ENCODE measurements at regions not wholly inside any gene's neighbourhood (a gene's known extent, or its start where the extent isn't known, plus 50 kb on each side); places are given as distances from the start of the nearest gene placed in this dataset.

GRCh38 chr2:71880287-71880686, 267.4 kb downstream of the CYP26B1 start:
- DNase-seq (ENCODE audit: low spot score), result no peak
- Histone ChIP-seq H3K27me3 (ENCODE audit: insufficient read depth) (no peaks in the 10 kb centered on the region), H4K20me1 (replicated peaks; ENCODE audit: insufficient read depth) (no peaks in the 10 kb centered on the region), H3K4me2 (no peak overlapping the region), H3F3A (replicated peaks; ENCODE audit: low read depth) (no peaks in the 10 kb centered on the region), H3K4me3 (no peak overlapping the region), H3K27ac (ENCODE audit: low read depth) (no peak overlapping the region), H3K9me2 (ENCODE audit: insufficient read depth) (no peaks in the 10 kb centered on the region), H3K36me3 (ENCODE audit: insufficient read depth) (no peaks in the 10 kb centered on the region), H3K79me2 (replicated peaks; ENCODE audit: insufficient read depth) (no peaks in the 10 kb centered on the region), H3K4me1 (ENCODE audit: insufficient read depth) (no peaks in the 10 kb centered on the region), H2AFZ (no peak overlapping the region)
- no peak overlapping the region for H3K27ac Mint-ChIP-seq
- no peaks in the 10 kb centered on the region for H3K36me3 Mint-ChIP-seq (ENCODE audit: low read depth)
- TF ChIP-seq JUNB (IDR thresholded peaks at IDR 0.05; ENCODE audit: unreplicated experiment), result no peak
- no peak for TF ChIP-seq EZH2phosphoT487 (IDR thresholded peaks at IDR 0.05; ENCODE audit: unreplicated experiment)
- TF ChIP-seq REST (IDR thresholded peaks at IDR 0.05; ENCODE audit: unreplicated experiment), result no peak
- no peak for TF ChIP-seq CREB1 (CRISPR knock-in tag; IDR thresholded peaks at IDR 0.05; ENCODE audit: low read depth)
- TF ChIP-seq STAT1 (IDR thresholded peaks at IDR 0.05; ENCODE audit: unreplicated experiment), result no peak
- H3K27me3 Mint-ChIP-seq (ENCODE audit: insufficient read depth, low read depth, poor library complexity), result peaks cover 2% of the 10 kb centered on the region
- H3K4me3 Mint-ChIP-seq, result no peak overlapping the region
- H3K9me3 Mint-ChIP-seq, result peaks cover 5% of the 10 kb centered on the region
- H3K4me1 Mint-ChIP-seq, result no peaks in the 10 kb centered on the region
- ATAC-seq, result no peak

DNA sequence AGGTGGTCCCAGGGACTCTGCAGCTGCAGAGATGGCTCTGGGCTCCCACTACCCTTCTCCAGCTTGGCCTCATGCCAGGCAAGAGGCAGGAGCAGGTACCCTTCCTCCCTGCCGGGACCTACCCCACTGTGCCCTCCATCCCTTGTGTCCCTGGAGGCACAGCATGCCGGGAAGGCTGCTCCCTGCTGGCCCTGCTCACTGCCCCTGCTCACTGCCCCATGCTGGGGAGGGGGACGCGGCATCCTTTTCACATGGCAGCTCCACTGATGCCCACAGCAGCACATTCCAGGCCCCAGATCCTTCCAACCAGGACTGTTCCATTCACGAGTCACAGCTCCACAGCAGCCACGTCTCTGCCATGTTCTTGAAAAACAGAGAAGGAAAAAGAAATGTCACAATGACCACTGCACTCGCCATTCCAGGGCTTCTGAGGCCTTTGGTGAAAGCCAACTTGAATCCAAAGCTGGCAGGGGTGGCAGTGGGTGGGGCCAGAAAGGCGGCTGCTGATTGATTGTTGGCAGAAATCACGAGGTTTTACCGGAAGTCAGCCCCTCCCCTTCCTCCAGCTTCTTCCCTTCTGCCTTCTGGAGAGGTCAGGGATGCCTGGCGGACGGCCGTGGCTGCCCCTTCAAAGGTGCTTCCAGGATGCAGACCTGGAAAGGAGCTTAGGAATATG, 268.0 kb downstream of the CYP26B1 start:
- H3K9me2 ChIP-seq (ENCODE audit: insufficient read depth), result no peaks in the 10 kb centered on the region
- DNase-seq (ENCODE audit: low spot score) (no peak), ATAC-seq (no peak)
- peaks cover 3% of the 10 kb centered on the region for H3K9me3 Mint-ChIP-seq
- H3K79me2 ChIP-seq (replicated peaks; ENCODE audit: insufficient read depth), result no peaks in the 10 kb centered on the region
- H3K4me2 ChIP-seq, result no peak overlapping the region
- no peaks in the 10 kb centered on the region for H3K27me3 ChIP-seq (ENCODE audit: insufficient read depth)
- no peaks in the 10 kb centered on the region for H3K4me1 Mint-ChIP-seq
- H3F3A ChIP-seq (replicated peaks; ENCODE audit: low read depth), result no peaks in the 10 kb centered on the region
- no peak overlapping the region for H2AFZ ChIP-seq
- no peak overlapping the region for H3K27ac Mint-ChIP-seq
- H3K36me3 ChIP-seq (ENCODE audit: insufficient read depth), result no peaks in the 10 kb centered on the region
- peaks cover 2% of the 10 kb centered on the region for H3K27me3 Mint-ChIP-seq (ENCODE audit: insufficient read depth, low read depth, poor library complexity)
- no peaks in the 10 kb centered on the region for H3K36me3 Mint-ChIP-seq (ENCODE audit: low read depth)
- H3K4me3 ChIP-seq, result no peak overlapping the region
- no peaks in the 10 kb centered on the region for H3K4me1 ChIP-seq (ENCODE audit: insufficient read depth)
- no peak overlapping the region for H3K27ac ChIP-seq (ENCODE audit: low read depth)
- no peak overlapping the region for H3K4me3 Mint-ChIP-seq
- H4K20me1 ChIP-seq (replicated peaks; ENCODE audit: insufficient read depth), result no peaks in the 10 kb centered on the region
- no peak for TF ChIP-seq CREB1 (CRISPR knock-in tag; IDR thresholded peaks at IDR 0.05; ENCODE audit: low read depth)
- no peak for TF ChIP-seq JUNB (IDR thresholded peaks at IDR 0.05; ENCODE audit: unreplicated experiment)
- no peak for TF ChIP-seq EZH2phosphoT487 (IDR thresholded peaks at IDR 0.05; ENCODE audit: unreplicated experiment)
- no peak for TF ChIP-seq EZH2 (IDR thresholded peaks at IDR 0.05; ENCODE audit: low read depth, unreplicated experiment)
- no peak for TF ChIP-seq STAT1 (IDR thresholded peaks at IDR 0.05; ENCODE audit: unreplicated experiment)
- no peak for TF ChIP-seq POLR2AphosphoS5 (IDR thresholded peaks at IDR 0.05; ENCODE audit: low read depth)
- TF ChIP-seq NANOG (IDR thresholded peaks at IDR 0.05; ENCODE audit: borderline replicate concordance), result no peak
- TF ChIP-seq, protein P1, sequence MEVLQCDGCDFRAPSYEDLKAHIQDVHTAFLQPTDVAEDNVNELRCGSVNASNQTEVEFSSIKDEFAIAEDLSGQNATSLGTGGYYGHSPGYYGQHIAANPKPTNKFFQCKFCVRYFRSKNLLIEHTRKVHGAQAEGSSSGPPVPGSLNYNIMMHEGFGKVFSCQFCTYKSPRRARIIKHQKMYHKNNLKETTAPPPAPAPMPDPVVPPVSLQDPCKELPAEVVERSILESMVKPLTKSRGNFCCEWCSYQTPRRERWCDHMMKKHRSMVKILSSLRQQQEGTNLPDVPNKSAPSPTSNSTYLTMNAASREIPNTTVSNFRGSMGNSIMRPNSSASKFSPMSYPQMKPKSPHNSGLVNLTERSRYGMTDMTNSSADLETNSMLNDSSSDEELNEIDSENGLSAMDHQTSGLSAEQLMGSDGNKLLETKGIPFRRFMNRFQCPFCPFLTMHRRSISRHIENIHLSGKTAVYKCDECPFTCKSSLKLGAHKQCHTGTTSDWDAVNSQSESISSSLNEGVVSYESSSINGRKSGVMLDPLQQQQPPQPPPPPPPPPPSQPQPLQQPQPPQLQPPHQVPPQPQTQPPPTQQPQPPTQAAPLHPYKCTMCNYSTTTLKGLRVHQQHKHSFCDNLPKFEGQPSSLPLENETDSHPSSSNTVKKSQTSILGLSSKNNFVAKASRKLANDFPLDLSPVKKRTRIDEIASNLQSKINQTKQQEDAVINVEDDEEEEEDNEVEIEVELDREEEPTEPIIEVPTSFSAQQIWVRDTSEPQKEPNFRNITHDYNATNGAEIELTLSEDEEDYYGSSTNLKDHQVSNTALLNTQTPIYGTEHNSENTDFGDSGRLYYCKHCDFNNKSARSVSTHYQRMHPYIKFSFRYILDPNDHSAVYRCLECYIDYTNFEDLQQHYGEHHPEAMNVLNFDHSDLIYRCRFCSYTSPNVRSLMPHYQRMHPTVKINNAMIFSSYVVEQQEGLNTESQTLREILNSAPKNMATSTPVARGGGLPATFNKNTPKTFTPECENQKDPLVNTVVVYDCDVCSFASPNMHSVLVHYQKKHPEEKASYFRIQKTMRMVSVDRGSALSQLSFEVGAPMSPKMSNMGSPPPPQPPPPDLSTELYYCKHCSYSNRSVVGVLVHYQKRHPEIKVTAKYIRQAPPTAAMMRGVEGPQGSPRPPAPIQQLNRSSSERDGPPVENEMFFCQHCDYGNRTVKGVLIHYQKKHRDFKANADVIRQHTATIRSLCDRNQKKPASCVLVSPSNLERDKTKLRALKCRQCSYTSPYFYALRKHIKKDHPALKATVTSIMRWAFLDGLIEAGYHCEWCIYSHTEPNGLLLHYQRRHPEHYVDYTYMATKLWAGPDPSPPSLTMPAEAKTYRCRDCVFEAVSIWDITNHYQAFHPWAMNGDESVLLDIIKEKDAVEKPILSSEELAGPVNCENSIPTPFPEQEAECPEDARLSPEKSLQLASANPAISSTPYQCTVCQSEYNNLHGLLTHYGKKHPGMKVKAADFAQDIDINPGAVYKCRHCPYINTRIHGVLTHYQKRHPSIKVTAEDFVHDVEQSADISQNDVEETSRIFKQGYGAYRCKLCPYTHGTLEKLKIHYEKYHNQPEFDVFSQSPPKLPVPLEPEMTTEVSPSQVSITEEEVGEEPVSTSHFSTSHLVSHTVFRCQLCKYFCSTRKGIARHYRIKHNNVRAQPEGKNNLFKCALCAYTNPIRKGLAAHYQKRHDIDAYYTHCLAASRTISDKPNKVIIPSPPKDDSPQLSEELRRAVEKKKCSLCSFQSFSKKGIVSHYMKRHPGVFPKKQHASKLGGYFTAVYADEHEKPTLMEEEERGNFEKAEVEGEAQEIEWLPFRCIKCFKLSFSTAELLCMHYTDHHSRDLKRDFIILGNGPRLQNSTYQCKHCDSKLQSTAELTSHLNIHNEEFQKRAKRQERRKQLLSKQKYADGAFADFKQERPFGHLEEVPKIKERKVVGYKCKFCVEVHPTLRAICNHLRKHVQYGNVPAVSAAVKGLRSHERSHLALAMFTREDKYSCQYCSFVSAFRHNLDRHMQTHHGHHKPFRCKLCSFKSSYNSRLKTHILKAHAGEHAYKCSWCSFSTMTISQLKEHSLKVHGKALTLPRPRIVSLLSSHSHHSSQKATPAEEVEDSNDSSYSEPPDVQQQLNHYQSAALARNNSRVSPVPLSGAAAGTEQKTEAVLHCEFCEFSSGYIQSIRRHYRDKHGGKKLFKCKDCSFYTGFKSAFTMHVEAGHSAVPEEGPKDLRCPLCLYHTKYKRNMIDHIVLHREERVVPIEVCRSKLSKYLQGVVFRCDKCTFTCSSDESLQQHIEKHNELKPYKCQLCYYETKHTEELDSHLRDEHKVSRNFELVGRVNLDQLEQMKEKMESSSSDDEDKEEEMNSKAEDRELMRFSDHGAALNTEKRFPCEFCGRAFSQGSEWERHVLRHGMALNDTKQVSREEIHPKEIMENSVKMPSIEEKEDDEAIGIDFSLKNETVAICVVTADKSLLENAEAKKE (CRISPR knock-in tag; IDR thresholded peaks at IDR 0.05), result no peak
- no peak for TF ChIP-seq ZNF331 (CRISPR knock-in tag; IDR thresholded peaks at IDR 0.05; ENCODE audit: low read depth)
- TF ChIP-seq ETS1 (IDR thresholded peaks at IDR 0.05), result no peak
